ENCODE measurements at regions not wholly inside any gene's neighbourhood (a gene's known extent, or its start where the extent isn't known, plus 50 kb on each side); places are given as distances from the start of the nearest gene placed in this dataset.

GRCh38 chr9:90460220-90460619 lies 182.4 kb downstream of the DIRAS2 start:
- TF ChIP-seq, protein P1, sequence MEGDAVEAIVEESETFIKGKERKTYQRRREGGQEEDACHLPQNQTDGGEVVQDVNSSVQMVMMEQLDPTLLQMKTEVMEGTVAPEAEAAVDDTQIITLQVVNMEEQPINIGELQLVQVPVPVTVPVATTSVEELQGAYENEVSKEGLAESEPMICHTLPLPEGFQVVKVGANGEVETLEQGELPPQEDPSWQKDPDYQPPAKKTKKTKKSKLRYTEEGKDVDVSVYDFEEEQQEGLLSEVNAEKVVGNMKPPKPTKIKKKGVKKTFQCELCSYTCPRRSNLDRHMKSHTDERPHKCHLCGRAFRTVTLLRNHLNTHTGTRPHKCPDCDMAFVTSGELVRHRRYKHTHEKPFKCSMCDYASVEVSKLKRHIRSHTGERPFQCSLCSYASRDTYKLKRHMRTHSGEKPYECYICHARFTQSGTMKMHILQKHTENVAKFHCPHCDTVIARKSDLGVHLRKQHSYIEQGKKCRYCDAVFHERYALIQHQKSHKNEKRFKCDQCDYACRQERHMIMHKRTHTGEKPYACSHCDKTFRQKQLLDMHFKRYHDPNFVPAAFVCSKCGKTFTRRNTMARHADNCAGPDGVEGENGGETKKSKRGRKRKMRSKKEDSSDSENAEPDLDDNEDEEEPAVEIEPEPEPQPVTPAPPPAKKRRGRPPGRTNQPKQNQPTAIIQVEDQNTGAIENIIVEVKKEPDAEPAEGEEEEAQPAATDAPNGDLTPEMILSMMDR (IDR thresholded peaks at IDR 0.05), result no peak
- TF ChIP-seq POLR2A (IDR thresholded peaks at IDR 0.05), result no peak

All from suprapubic skin (tissue), 3 donors.